ENCODE measurements at regions not wholly inside any gene's neighbourhood (a gene's known extent, or its start where the extent isn't known, plus 50 kb on each side); places are given as distances from the start of the nearest gene placed in this dataset.
A peak's percentile ranks its signal among the peaks of the same experiment; 100 is the strongest.

- TF ChIP-seq CTCF (IDR thresholded peaks at IDR 0.05; ENCODE audit: insufficient read depth, low read length), result no peak
- peak; percentile 55 for DNase-seq (ENCODE audit: low read depth)
- H3K4me3 ChIP-seq (ENCODE audit: low read depth, low read length), result no peak overlapping the region
These were observed 368.8 kb downstream of the TDRD3 start for GRCh38 chr13:60765700-60766411.

- TF ChIP-seq CTCF (IDR thresholded peaks at IDR 0.05; ENCODE audit: insufficient read depth, low read length), result no peak
- peak; percentile 4 for DNase-seq (ENCODE audit: low read depth)
- H3K4me3 ChIP-seq (ENCODE audit: low read depth, low read length), result no peak overlapping the region
These were observed 362.5 kb downstream of the TDRD3 start for GRCh38 chr13:60759499-60759898.

GRCh38 chr13:60758637-60759036 lies 361.6 kb downstream of the TDRD3 start:
- TF ChIP-seq CTCF (IDR thresholded peaks at IDR 0.05; ENCODE audit: insufficient read depth, low read length), result no peak
- no peak for DNase-seq (ENCODE audit: low read depth)
- no peak overlapping the region for H3K4me3 ChIP-seq (ENCODE audit: low read depth, low read length)

- DNase-seq (ENCODE audit: low read depth), result no peak
- TF ChIP-seq CTCF (IDR thresholded peaks at IDR 0.05; ENCODE audit: insufficient read depth, low read length), result no peak
- H3K4me3 ChIP-seq (ENCODE audit: low read depth, low read length), result no peak overlapping the region
These were observed 360.6 kb downstream of the TDRD3 start for GRCh38 chr13:60757501-60758215.

GRCh38 chr13:60756306-60756705 lies 359.3 kb downstream of the TDRD3 start:
- TF ChIP-seq CTCF (IDR thresholded peaks at IDR 0.05; ENCODE audit: insufficient read depth, low read length), result no peak
- peak; percentile 19 for DNase-seq (ENCODE audit: low read depth)
- no peak overlapping the region for H3K4me3 ChIP-seq (ENCODE audit: low read depth, low read length)

- no peak for TF ChIP-seq CTCF (IDR thresholded peaks at IDR 0.05; ENCODE audit: insufficient read depth, low read length)
- H3K4me3 ChIP-seq (ENCODE audit: low read depth, low read length), result no peak overlapping the region
- no peak for DNase-seq (ENCODE audit: low read depth)
These were observed 358.6 kb downstream of the TDRD3 start for GRCh38 chr13:60755380-60756163.

Measured in fibroblast of the aortic adventitia (primary cell).